Panc1 (cell line): ENCODE measurements at regions not wholly inside any gene's neighbourhood (a gene's known extent, or its start where the extent isn't known, plus 50 kb on each side); places are given as distances from the start of the nearest gene placed in this dataset.

Experiments
- ATAC-seq: fragments of 200-7000 bp; cut with Tn5 transposase; 2 replicates; pipeline ENCODE4 v1.9.1; 2020; ENCODE audit warnings: mild to moderate bottlenecking, moderate library complexity
- BruUV-seq: library from RNA; stranded (reverse); fragments of 400-500 nt; replicated peaks from 2 replicates; lab custom pipeline; 2021; lab: Mats Ljungman, UMichigan
- CTCF ChIA-PET: fragments of 300-600 bp; sonication (Branson Sonifier 250); formaldehyde crosslinking; loops from one replicate; lab custom pipeline; 2022; ENCODE audit warnings: antibody characterized with exemption; lab: Charles Lee
- POLR2A ChIA-PET: fragments of 300-600 bp; sonication (Branson Sonifier 250); formaldehyde crosslinking; loops from one replicate; lab custom pipeline; 2022; ENCODE audit warnings: antibody characterized with exemption; lab: Charles Lee
- DNase-seq: peaks from one replicate; pipeline ENCODE4 v3.0.0-alpha.2; 2010; ENCODE audit warnings: low read depth, low spot score
- H3K27ac ChIP-seq: 2 replicates; pipeline ENCODE4 v1.5.1; 2011; ENCODE audit warnings: mild to moderate bottlenecking, low read length, inconsistent platforms
- H3K27me3 ChIP-seq: fragments of 200-500 bp; sonication (Bioruptor generic); 2 replicates; pipeline ENCODE4 v1.6.0; 2014; ENCODE audit warnings: low read length, inconsistent platforms; ENCODE audit not compliant: control insufficient read depth, insufficient read depth
- H3K36me3 ChIP-seq: fragments of 200-500 bp; sonication (Bioruptor generic); 2 replicates; pipeline ENCODE4 v1.5.1; 2014; ENCODE audit warnings: inconsistent platforms, mild to moderate bottlenecking, low read length, moderate library complexity; ENCODE audit not compliant: control insufficient read depth, insufficient read depth
- H3K4me1 ChIP-seq: 2 replicates; pipeline ENCODE4 v1.5.1; 2011; ENCODE audit warnings: inconsistent platforms, mild to moderate bottlenecking, low read length, moderate library complexity; ENCODE audit not compliant: control insufficient read depth, insufficient read depth
- H3K4me3 ChIP-seq, 2 experiments: 2 replicates each; pipeline ENCODE4 v1.5.1; 2011 to 2012; ENCODE audit warnings: low read depth in 2 of 2, low read length in 2 of 2, mild to moderate bottlenecking in 2 of 2, inconsistent platforms in 1 of 2, moderate library complexity in 1 of 2
- H3K9me3 ChIP-seq: fragments of 200-500 bp; sonication (Bioruptor generic); 2 replicates; pipeline ENCODE4 v1.5.1; 2014; ENCODE audit warnings: low read depth, mild to moderate bottlenecking, inconsistent platforms, low read length, moderate library complexity; ENCODE audit not compliant: control insufficient read depth, insufficient read depth
- POLR2AphosphoS5 ChIP-seq: IDR thresholded peaks from 2 replicates; pipeline ENCODE4 v1.6.1; 2012; ENCODE audit warnings: mild to moderate bottlenecking, low read depth, low read length, moderate library complexity
- SIN3A ChIP-seq: IDR thresholded peaks from 2 replicates; pipeline ENCODE4 v1.6.1; 2012; ENCODE audit warnings: low read depth, mild to moderate bottlenecking, low read length, moderate library complexity, borderline replicate concordance; ENCODE audit not compliant: insufficient read depth
- TCF7L2 ChIP-seq: IDR thresholded peaks from 2 replicates; pipeline ENCODE4 v1.6.1; 2011; ENCODE audit warnings: mild to moderate bottlenecking, low read depth, low read length, inconsistent platforms
- in situ Hi-C: cut with HindIII; loops from 2 replicates; pipeline ENCODE4 v1.10.0; 2016; ENCODE audit warnings: low sequenced_read_pairs, low pct_unique_long_range_greater_than_20kb
- intact Hi-C: fragments of 100-400 bp; cut with micrococcal nuclease; formaldehyde crosslinking; loops from one replicate; pipeline ENCODE4 v1.10.0; 2022; ENCODE audit not compliant: unreplicated experiment
- TF ChIP-seq, protein P1 (sequence below): fragments of 450-650 bp; IDR thresholded peaks from 2 replicates; pipeline ENCODE4 v1.5.1; 2017; ENCODE audit warnings: mild to moderate bottlenecking
- TF ChIP-seq, protein P2 (sequence below), 2 experiments: IDR thresholded peaks; 2 replicates each; pipeline ENCODE4 v1.6.1; 2011 to 2012; ENCODE audit warnings: low read depth in 2 of 2, control low read depth in 1 of 2, low read length in 1 of 2, mild to moderate bottlenecking in 1 of 2, moderate library complexity in 1 of 2; ENCODE audit not compliant: insufficient read depth in 1 of 2

DNA sequence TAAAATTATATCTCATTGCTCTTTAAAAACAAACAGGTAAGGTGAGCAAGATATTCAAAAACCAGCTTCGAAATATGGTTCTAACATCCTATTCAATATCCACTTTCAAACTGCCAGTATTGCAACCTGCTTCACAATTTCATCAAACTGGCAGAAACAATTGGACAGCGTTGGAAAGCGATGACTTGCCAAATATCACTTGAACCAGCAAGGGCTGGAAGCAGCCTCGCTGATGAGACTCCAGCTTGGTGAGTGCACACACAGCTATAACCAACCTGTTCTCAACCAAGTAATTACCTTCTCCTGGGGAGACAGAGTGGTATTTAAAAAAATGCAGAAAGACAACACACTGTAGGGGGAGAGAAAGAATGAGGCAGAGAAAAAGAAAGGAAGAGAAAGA lies 155.8 kb upstream of the RAI2 start:
- BruUV-seq = no TSS peak
- DNase-seq (no peak), ATAC-seq (no peak)
- Histone ChIP-seq H3K27ac (no peak overlapping the region), H3K4me1 (no peaks in the 10 kb centered on the region), H3K36me3 (no peaks in the 10 kb centered on the region), H3K9me3 (no peaks in the 10 kb centered on the region), H3K27me3 (no peaks in the 10 kb centered on the region), H3K4me3 (no peak overlapping the region)
- intact Hi-C loops = no loop called here
- POLR2A ChIA-PET = no interaction called here
- no peak for TF ChIP-seq SIN3A
- TF ChIP-seq TCF7L2 = no peak
- TF ChIP-seq, protein P1, sequence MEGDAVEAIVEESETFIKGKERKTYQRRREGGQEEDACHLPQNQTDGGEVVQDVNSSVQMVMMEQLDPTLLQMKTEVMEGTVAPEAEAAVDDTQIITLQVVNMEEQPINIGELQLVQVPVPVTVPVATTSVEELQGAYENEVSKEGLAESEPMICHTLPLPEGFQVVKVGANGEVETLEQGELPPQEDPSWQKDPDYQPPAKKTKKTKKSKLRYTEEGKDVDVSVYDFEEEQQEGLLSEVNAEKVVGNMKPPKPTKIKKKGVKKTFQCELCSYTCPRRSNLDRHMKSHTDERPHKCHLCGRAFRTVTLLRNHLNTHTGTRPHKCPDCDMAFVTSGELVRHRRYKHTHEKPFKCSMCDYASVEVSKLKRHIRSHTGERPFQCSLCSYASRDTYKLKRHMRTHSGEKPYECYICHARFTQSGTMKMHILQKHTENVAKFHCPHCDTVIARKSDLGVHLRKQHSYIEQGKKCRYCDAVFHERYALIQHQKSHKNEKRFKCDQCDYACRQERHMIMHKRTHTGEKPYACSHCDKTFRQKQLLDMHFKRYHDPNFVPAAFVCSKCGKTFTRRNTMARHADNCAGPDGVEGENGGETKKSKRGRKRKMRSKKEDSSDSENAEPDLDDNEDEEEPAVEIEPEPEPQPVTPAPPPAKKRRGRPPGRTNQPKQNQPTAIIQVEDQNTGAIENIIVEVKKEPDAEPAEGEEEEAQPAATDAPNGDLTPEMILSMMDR = no peak
- CTCF ChIA-PET = no interaction called here
- in situ Hi-C loops = no loop called here

- BruUV-seq = no TSS peak
- in situ Hi-C loops = no loop called here
- CTCF ChIA-PET = no interaction called here
Observed at GRCh38 chrX:18010253-18010652, 149.2 kb upstream of the RAI2 start.

More at GRCh38 chrX:18010253-18010652, 149.2 kb upstream of the RAI2 start:
- intact Hi-C loops = no loop called here
- POLR2A ChIA-PET = no interaction called here
- ATAC-seq (no peak), DNase-seq (no peak)
- no peak overlapping the region for H3K27ac ChIP-seq
- H3K36me3 ChIP-seq = no peaks in the 10 kb centered on the region
- H3K27me3 ChIP-seq = no peaks in the 10 kb centered on the region
- no peak for TF ChIP-seq SIN3A
- TF ChIP-seq, protein P1 = no peak
- no peak for TF ChIP-seq TCF7L2
- TF ChIP-seq POLR2AphosphoS5 = no peak
- TF ChIP-seq, protein P2, sequence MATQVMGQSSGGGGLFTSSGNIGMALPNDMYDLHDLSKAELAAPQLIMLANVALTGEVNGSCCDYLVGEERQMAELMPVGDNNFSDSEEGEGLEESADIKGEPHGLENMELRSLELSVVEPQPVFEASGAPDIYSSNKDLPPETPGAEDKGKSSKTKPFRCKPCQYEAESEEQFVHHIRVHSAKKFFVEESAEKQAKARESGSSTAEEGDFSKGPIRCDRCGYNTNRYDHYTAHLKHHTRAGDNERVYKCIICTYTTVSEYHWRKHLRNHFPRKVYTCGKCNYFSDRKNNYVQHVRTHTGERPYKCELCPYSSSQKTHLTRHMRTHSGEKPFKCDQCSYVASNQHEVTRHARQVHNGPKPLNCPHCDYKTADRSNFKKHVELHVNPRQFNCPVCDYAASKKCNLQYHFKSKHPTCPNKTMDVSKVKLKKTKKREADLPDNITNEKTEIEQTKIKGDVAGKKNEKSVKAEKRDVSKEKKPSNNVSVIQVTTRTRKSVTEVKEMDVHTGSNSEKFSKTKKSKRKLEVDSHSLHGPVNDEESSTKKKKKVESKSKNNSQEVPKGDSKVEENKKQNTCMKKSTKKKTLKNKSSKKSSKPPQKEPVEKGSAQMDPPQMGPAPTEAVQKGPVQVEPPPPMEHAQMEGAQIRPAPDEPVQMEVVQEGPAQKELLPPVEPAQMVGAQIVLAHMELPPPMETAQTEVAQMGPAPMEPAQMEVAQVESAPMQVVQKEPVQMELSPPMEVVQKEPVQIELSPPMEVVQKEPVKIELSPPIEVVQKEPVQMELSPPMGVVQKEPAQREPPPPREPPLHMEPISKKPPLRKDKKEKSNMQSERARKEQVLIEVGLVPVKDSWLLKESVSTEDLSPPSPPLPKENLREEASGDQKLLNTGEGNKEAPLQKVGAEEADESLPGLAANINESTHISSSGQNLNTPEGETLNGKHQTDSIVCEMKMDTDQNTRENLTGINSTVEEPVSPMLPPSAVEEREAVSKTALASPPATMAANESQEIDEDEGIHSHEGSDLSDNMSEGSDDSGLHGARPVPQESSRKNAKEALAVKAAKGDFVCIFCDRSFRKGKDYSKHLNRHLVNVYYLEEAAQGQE (IDR thresholded peaks at IDR 0.05; ENCODE audit: insufficient read depth in 1 of 2, low read depth in 2 of 2, low read length in 1 of 2) = no peak
- no peaks in the 10 kb centered on the region for H3K4me1 ChIP-seq
- no peaks in the 10 kb centered on the region for H3K9me3 ChIP-seq
- no peak overlapping the region for H3K4me3 ChIP-seq
